Nephron progenitor cell (in vitro differentiated cells): ENCODE measurements at regions not wholly inside any gene's neighbourhood (a gene's known extent, or its start where the extent isn't known, plus 50 kb on each side); places are given as distances from the start of the nearest gene placed in this dataset.

Experiments used
- DNase-seq: peaks from one replicate; pipeline ENCODE4 v3.0.0; 2021
- H3K27ac Mint-ChIP-seq: 2 replicates; pipeline ENCODE4 v1.8.0; 2021; ENCODE audit warnings: mild to moderate bottlenecking, moderate library complexity, mixed read lengths
- H3K27me3 Mint-ChIP-seq: 2 replicates; pipeline ENCODE4 v1.8.0; 2021; ENCODE audit warnings: mild to moderate bottlenecking, low read depth, mixed read lengths; ENCODE audit not compliant: poor library complexity
- H3K36me3 Mint-ChIP-seq: 2 replicates; pipeline ENCODE4 v1.8.0; 2021; ENCODE audit warnings: low read depth, mixed read lengths
- H3K4me1 Mint-ChIP-seq: 2 replicates; pipeline ENCODE4 v1.8.0; 2021; ENCODE audit warnings: mixed read lengths
- H3K4me3 Mint-ChIP-seq: 2 replicates; pipeline ENCODE4 v1.8.0; 2021; ENCODE audit warnings: mild to moderate bottlenecking, moderate library complexity, mixed read lengths
- H3K9me3 Mint-ChIP-seq: 2 replicates; pipeline ENCODE4 v1.8.0; 2021; ENCODE audit warnings: mild to moderate bottlenecking, moderate library complexity, mixed read lengths
- CTCF ChIP-seq: fragments of 200-600 bp; sonication (generic); IDR thresholded peaks from 2 replicates; pipeline ENCODE4 v1.5.0; 2021; ENCODE audit warnings: antibody characterized with exemption

- peaks cover 6% of the 10 kb centered on the region for H3K9me3 Mint-ChIP-seq
- H3K4me1 Mint-ChIP-seq, result no peaks in the 10 kb centered on the region
- no peak for DNase-seq
- no peak overlapping the region for H3K4me3 Mint-ChIP-seq
- H3K36me3 Mint-ChIP-seq, result no peaks in the 10 kb centered on the region
- no peak overlapping the region for H3K27ac Mint-ChIP-seq
- H3K27me3 Mint-ChIP-seq, result peaks cover 7% of the 10 kb centered on the region
- TF ChIP-seq CTCF, result no peak
These were observed 179.7 kb downstream of the TTC8 start for GRCh38 chr14:89004166-89004565.

GRCh38 chr14:89007906-89008305 lies 183.5 kb downstream of the TTC8 start:
- H3K27me3 Mint-ChIP-seq, result peaks cover 8% of the 10 kb centered on the region
- peaks cover 13% of the 10 kb centered on the region for H3K4me1 Mint-ChIP-seq
- H3K27ac Mint-ChIP-seq, result no peak overlapping the region
- H3K36me3 Mint-ChIP-seq, result no peaks in the 10 kb centered on the region
- H3K9me3 Mint-ChIP-seq, result peaks cover 6% of the 10 kb centered on the region
- no peak for TF ChIP-seq CTCF
- H3K4me3 Mint-ChIP-seq, result no peak overlapping the region
- no peak for DNase-seq

- Mint-ChIP-seq H3K27ac (peak overlapping the region; percentile 60), H3K4me3 (no peak overlapping the region), H3K4me1 (peaks cover 38% of the 10 kb centered on the region), H3K9me3 (peaks cover 17% of the 10 kb centered on the region), H3K27me3 (peaks cover 13% of the 10 kb centered on the region), H3K36me3 (no peaks in the 10 kb centered on the region)
- DNase-seq, result no peak
- no peak for TF ChIP-seq CTCF
These were observed 187.2 kb downstream of the TTC8 start for GRCh38 chr14:89011355-89012281.

GRCh38 chr14:89012282-89013097 lies 188.0 kb downstream of the TTC8 start:
- H3K4me3 Mint-ChIP-seq, result no peak overlapping the region
- peaks cover 17% of the 10 kb centered on the region for H3K9me3 Mint-ChIP-seq
- TF ChIP-seq CTCF, result no peak
- H3K27ac Mint-ChIP-seq, result peak overlapping the region; percentile 60
- no peak for DNase-seq
- H3K36me3 Mint-ChIP-seq, result no peaks in the 10 kb centered on the region
- peaks cover 38% of the 10 kb centered on the region for H3K4me1 Mint-ChIP-seq
- H3K27me3 Mint-ChIP-seq, result peaks cover 13% of the 10 kb centered on the region

- peaks cover 13% of the 10 kb centered on the region for H3K27me3 Mint-ChIP-seq
- H3K36me3 Mint-ChIP-seq, result no peaks in the 10 kb centered on the region
- H3K4me1 Mint-ChIP-seq, result peaks cover 38% of the 10 kb centered on the region
- no peak overlapping the region for H3K27ac Mint-ChIP-seq
- DNase-seq, result no peak
- H3K4me3 Mint-ChIP-seq, result no peak overlapping the region
- no peak for TF ChIP-seq CTCF
- H3K9me3 Mint-ChIP-seq, result peaks cover 17% of the 10 kb centered on the region
These were observed 188.7 kb downstream of the TTC8 start for GRCh38 chr14:89013098-89013504.
